ENCODE measurements at regions not wholly inside any gene's neighbourhood (a gene's known extent, or its start where the extent isn't known, plus 50 kb on each side); places are given as distances from the start of the nearest gene placed in this dataset.

DNA sequence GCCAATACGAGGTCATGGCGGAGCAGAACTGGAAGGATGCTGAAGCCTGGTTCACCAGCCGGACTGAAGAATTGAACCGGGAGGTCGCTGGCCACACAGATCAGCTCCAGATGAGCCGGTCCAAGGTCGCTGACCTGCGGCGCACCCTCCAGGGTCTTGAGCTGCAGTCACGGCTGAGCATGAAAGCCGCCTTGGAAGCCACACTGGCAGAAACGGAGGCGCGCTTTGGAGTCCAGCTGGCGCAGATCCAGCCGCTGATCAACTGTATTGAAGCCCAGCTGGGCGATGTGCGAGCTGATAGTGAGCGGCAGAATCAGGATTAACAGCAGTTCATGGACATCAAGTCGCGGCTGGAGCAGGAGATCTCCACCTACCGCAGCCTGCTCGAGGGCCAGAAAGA is 296.9 kb downstream of the OGFRL1 start:
- H3K27me3 Mint-ChIP-seq (ENCODE audit: low read depth) = no peaks in the 10 kb centered on the region

More for the DNA sequence above, 296.9 kb downstream of the OGFRL1 start:
- no peak overlapping the region for H3K4ac ChIP-seq (ENCODE audit: low read depth, low read length)
- WGBS (ENCODE audit: extremely low coverage, insufficient read length, low lambda C conversion rate) = no CpG with 5 or more reads among the region's 23 CpGs
- H3K4me1 ChIP-seq (ENCODE audit: insufficient read depth, low read length) = no peaks in the 10 kb centered on the region
- H3K27ac Mint-ChIP-seq = no peak overlapping the region
- no peak overlapping the region for H4K91ac ChIP-seq (ENCODE audit: insufficient read length, low read depth, low read length)
- no peaks in the 10 kb centered on the region for H3K27me3 ChIP-seq (ENCODE audit: insufficient read depth, low read length)
- no peak overlapping the region for H3K18ac ChIP-seq (ENCODE audit: insufficient read length, low read depth, low read length)
- no peaks in the 10 kb centered on the region; a peak in 1 of 5 replicates for H3K9me3 Mint-ChIP-seq
- H4K8ac ChIP-seq (replicated peaks; ENCODE audit: insufficient read length, low read depth, low read length) = no peak overlapping the region
- H2BK120ac ChIP-seq (ENCODE audit: low read depth, low read length, poor library complexity, severe bottlenecking) = no peak overlapping the region
- no peak overlapping the region for H3K56ac ChIP-seq (ENCODE audit: insufficient read length, low read depth, low read length)
- H3K4me1 Mint-ChIP-seq = no peaks in the 10 kb centered on the region
- no peak overlapping the region for H3K4me2 ChIP-seq (ENCODE audit: insufficient read depth, insufficient read length, low read length)
- no peak overlapping the region for H3K9ac ChIP-seq (ENCODE audit: extremely low read depth, insufficient read length, low read length)
- no peaks in the 10 kb centered on the region for H3K79me1 ChIP-seq (ENCODE audit: insufficient read depth, low read depth, low read length, poor library complexity, severe bottlenecking)
- H2BK15ac ChIP-seq (ENCODE audit: low read depth, low read length) = no peak overlapping the region
- H3K36me3 Mint-ChIP-seq (ENCODE audit: insufficient read depth in 1 of 3, low read depth in 3 of 3) = peaks cover 0 to 3% (median 2%) of the 10 kb centered on the region in 3 experiments; a peak in 1 of 7 replicates
- H2AK5ac ChIP-seq (ENCODE audit: insufficient read length, low read length) = no peak overlapping the region
- no peak overlapping the region for H2BK5ac ChIP-seq (ENCODE audit: insufficient read length, low read length)
- H3K79me2 ChIP-seq (ENCODE audit: insufficient read depth, low read length) = no peaks in the 10 kb centered on the region
- H3K14ac ChIP-seq (ENCODE audit: insufficient read depth, low read length) = no peak overlapping the region
- H3K4me3 Mint-ChIP-seq = no peak overlapping the region
- H4K20me1 ChIP-seq (ENCODE audit: control insufficient read depth, insufficient read depth, insufficient read length) = no peaks in the 10 kb centered on the region
- no peaks in the 10 kb centered on the region for H3K9me3 ChIP-seq (ENCODE audit: control insufficient read depth, low read depth, low read length)
- no peak for DNase-seq
- H3T11ph ChIP-seq (ENCODE audit: low read length) = no peak overlapping the region
- H3K27ac ChIP-seq (ENCODE audit: insufficient read length, low read depth, low read length) = no peak overlapping the region
- H4K5ac ChIP-seq (ENCODE audit: insufficient read length, low read depth, low read length) = no peak overlapping the region
- TF ChIP-seq, protein P1, sequence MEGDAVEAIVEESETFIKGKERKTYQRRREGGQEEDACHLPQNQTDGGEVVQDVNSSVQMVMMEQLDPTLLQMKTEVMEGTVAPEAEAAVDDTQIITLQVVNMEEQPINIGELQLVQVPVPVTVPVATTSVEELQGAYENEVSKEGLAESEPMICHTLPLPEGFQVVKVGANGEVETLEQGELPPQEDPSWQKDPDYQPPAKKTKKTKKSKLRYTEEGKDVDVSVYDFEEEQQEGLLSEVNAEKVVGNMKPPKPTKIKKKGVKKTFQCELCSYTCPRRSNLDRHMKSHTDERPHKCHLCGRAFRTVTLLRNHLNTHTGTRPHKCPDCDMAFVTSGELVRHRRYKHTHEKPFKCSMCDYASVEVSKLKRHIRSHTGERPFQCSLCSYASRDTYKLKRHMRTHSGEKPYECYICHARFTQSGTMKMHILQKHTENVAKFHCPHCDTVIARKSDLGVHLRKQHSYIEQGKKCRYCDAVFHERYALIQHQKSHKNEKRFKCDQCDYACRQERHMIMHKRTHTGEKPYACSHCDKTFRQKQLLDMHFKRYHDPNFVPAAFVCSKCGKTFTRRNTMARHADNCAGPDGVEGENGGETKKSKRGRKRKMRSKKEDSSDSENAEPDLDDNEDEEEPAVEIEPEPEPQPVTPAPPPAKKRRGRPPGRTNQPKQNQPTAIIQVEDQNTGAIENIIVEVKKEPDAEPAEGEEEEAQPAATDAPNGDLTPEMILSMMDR (conservative IDR thresholded peaks at IDR 0.05) = no peak
- H2AFZ ChIP-seq (ENCODE audit: low read length) = no peak overlapping the region
- H3K23ac ChIP-seq (ENCODE audit: insufficient read length, low read depth, low read length) = no peak overlapping the region
- no peaks in the 10 kb centered on the region for H3K23me2 ChIP-seq (ENCODE audit: insufficient read length, low read depth, low read length, poor library complexity, severe bottlenecking)
- no peak overlapping the region for H2BK12ac ChIP-seq (ENCODE audit: insufficient read length, low read depth, low read length)
- no peak overlapping the region for H2BK20ac ChIP-seq (ENCODE audit: low read depth, low read length, poor library complexity, severe bottlenecking)
